ENCODE measurements at regions not wholly inside any gene's neighbourhood (a gene's known extent, or its start where the extent isn't known, plus 50 kb on each side); places are given as distances from the start of the nearest gene placed in this dataset.

GRCh38 chr6:137283940-137284810 is 65.0 kb upstream of the IFNGR1 start:
- TF ChIP-seq CTCF (IDR thresholded peaks at IDR 0.05) = no peak
- no peak for TF ChIP-seq POLR2A (IDR thresholded peaks at IDR 0.05)
